Upper lobe of left lung (tissue), 6 donors: ENCODE measurements at regions not wholly inside any gene's neighbourhood (a gene's known extent, or its start where the extent isn't known, plus 50 kb on each side); places are given as distances from the start of the nearest gene placed in this dataset.

ENCODE experiments used
- ATAC-seq, 2 donors: fragments of 200-7000 bp; cut with Tn5 transposase; one replicate each; pipeline ENCODE4 v1.9.1; 2022; ENCODE audit warnings: mild to moderate bottlenecking in 2 of 2, moderate library complexity in 2 of 2; ENCODE audit not compliant: low FRiP score in 2 of 2
- DNase-seq, 2 donors: peaks; one replicate each; pipeline ENCODE4 v3.0.0-alpha.2; 2019 to 2020
- H3K27ac ChIP-seq, 4 donors: fragments of 200-600 bp; sonication (generic); one replicate each; pipeline ENCODE4 v1.5.1; 2016 to 2019
- H3K27me3 ChIP-seq, 4 donors: fragments of 200-600 bp; sonication (generic); one replicate each; pipeline ENCODE4 v1.5.1; 2017 to 2019
- H3K36me3 ChIP-seq, 4 donors: fragments of 200-600 bp; sonication (generic); one replicate each; pipeline ENCODE4 v1.5.1; 2016 to 2019
- H3K4me1 ChIP-seq, 4 donors: fragments of 200-600 bp; sonication (generic); one replicate each; pipeline ENCODE4 v1.5.1; 2018 to 2019
- H3K4me3 ChIP-seq, 4 donors: fragments of 200-600 bp; sonication (generic); one replicate each; pipeline ENCODE4 v1.5.1; 2017 to 2019; ENCODE audit warnings: mild to moderate bottlenecking in 2 of 4, moderate library complexity in 1 of 4
- H3K9me3 ChIP-seq, 4 donors: fragments of 200-600 bp; sonication (generic); one replicate each; pipeline ENCODE4 v1.5.1; 2018 to 2019
- EP300 ChIP-seq, 4 donors: sonication (generic); formaldehyde crosslinking; IDR thresholded peaks; one replicate each; pipeline ENCODE4 v1.5.1; 2017; ENCODE audit warnings: antibody characterized with exemption in 4 of 4, control low read depth in 2 of 4
- POLR2A ChIP-seq, 4 donors: fragments of 450-650 bp; IDR thresholded peaks; one replicate each; pipeline ENCODE4 v1.5.1; 2016 to 2017; ENCODE audit warnings: antibody characterized with exemption in 4 of 4, mild to moderate bottlenecking in 2 of 4
- POLR2AphosphoS5 ChIP-seq, 2 donors: sonication (generic); formaldehyde crosslinking; IDR thresholded peaks; one replicate each; pipeline ENCODE4 v1.5.1; 2017; ENCODE audit warnings: antibody characterized with exemption in 2 of 2
- WGBS, 2 donors: methylation state at CpG; one replicate each; pipeline ENCODE4 v1.1.5; 2017 to 2018; 5-methylcytosine and 5-hydroxymethylcytosine counted together
- TF ChIP-seq, protein P1 (sequence below), 6 experiments: fragments of 450-650 bp in 4 of 6; fragments of 200-600 bp in 2 of 6; sonication (generic) in 2 of 6; IDR thresholded peaks; one replicate each; pipeline ENCODE4 v1.5.1; 2016 to 2019; ENCODE audit warnings: antibody characterized with exemption in 6 of 6
- donor health status: DM: no; HTN: no; CAD: no; lungs with moderate emphysema.
- donor health status: DM: no; HTN: yes; CAD: no; lungs with severe emphysema.

DNA sequence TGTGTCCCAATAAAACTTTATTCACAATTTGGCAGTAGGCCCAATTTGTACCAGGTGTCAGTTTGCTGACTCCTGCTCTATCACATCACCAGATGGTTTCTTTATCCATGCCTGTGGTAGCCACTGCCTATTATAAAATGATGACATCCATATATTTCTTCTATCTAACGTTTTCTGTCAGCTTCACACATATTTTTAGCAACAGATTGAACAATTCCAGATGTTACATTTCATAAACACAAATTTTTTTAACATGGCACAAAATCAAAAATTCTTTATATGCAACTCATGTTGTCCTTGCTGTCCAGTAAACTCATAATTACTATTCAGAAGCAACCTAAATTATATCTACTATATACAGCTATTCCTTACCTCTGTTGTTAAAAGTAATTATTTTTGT, 1371.6 kb downstream of the NSUN3 start:
- H3K27me3 ChIP-seq, result no peaks in the 10 kb centered on the region
- ATAC-seq, result no peak
- DNase-seq, result no peak
- no peaks in the 10 kb centered on the region for H3K9me3 ChIP-seq
- WGBS, 2 donors, result 0 to 18% methylated on average over 1 of the region's 1 CpG
- H3K36me3 ChIP-seq, result no peaks in the 10 kb centered on the region
- no peak overlapping the region for H3K4me3 ChIP-seq
- TF ChIP-seq POLR2A (IDR thresholded peaks at IDR 0.05) (no peak), POLR2AphosphoS5 (IDR thresholded peaks at IDR 0.05) (no peak), EP300 (IDR thresholded peaks at IDR 0.05) (no peak)
- TF ChIP-seq, protein P1, sequence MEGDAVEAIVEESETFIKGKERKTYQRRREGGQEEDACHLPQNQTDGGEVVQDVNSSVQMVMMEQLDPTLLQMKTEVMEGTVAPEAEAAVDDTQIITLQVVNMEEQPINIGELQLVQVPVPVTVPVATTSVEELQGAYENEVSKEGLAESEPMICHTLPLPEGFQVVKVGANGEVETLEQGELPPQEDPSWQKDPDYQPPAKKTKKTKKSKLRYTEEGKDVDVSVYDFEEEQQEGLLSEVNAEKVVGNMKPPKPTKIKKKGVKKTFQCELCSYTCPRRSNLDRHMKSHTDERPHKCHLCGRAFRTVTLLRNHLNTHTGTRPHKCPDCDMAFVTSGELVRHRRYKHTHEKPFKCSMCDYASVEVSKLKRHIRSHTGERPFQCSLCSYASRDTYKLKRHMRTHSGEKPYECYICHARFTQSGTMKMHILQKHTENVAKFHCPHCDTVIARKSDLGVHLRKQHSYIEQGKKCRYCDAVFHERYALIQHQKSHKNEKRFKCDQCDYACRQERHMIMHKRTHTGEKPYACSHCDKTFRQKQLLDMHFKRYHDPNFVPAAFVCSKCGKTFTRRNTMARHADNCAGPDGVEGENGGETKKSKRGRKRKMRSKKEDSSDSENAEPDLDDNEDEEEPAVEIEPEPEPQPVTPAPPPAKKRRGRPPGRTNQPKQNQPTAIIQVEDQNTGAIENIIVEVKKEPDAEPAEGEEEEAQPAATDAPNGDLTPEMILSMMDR (IDR thresholded peaks at IDR 0.05), result no peak
- H3K27ac ChIP-seq, result no peak overlapping the region
- H3K4me1 ChIP-seq, result no peaks in the 10 kb centered on the region

DNA sequence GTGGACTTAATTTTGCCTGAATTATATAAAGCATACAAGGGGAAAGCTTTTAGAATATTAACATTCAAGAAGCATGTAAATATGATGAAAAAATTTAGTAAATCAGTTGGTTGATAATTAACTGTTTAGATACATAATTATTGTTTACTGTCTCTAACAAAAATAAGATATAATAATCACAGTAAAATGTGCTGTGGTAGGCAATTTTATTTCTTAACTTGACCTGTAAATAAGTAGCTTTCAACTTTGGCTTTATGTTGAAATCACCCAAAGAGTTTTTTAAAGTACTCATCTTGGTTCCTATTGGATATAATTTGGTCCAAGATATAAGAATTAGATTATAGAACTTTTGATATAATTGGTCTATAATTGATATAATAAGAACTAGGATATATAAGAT, 1374.5 kb downstream of the NSUN3 start:
- H3K27me3 ChIP-seq, result no peaks in the 10 kb centered on the region
- ATAC-seq (no peak), DNase-seq (no peak)
- TF ChIP-seq EP300 (IDR thresholded peaks at IDR 0.05) (no peak), POLR2A (IDR thresholded peaks at IDR 0.05) (no peak), POLR2AphosphoS5 (IDR thresholded peaks at IDR 0.05) (no peak)
- TF ChIP-seq, protein P1 (IDR thresholded peaks at IDR 0.05), result no peak
- no peak overlapping the region for H3K27ac ChIP-seq
- H3K4me3 ChIP-seq, result no peak overlapping the region
- no peaks in the 10 kb centered on the region for H3K9me3 ChIP-seq
- H3K4me1 ChIP-seq, result no peaks in the 10 kb centered on the region
- no peaks in the 10 kb centered on the region for H3K36me3 ChIP-seq

DNA sequence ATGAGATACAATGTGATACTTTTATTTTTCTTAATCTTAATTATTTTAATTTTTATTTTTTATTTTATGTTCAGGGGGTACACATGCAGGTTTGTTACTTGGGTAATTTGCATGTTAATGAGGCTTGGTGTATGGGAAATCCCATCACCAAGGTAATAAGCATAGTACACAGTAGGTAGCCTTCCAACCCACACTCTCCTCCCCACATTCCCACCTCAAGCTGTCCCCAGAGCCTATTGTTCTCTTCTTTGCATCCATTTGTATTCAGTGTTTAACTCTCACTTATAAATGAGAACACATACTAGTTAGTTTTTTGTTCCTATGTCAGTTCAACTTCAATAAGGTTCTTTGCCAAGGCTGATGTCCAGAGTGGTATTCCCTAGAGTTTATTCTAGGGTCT, 1375.4 kb downstream of the NSUN3 start:
- DNase-seq (no peak), ATAC-seq (no peak)
- Histone ChIP-seq H3K27ac (no peak overlapping the region), H3K4me1 (no peaks in the 10 kb centered on the region), H3K36me3 (no peaks in the 10 kb centered on the region), H3K27me3 (no peaks in the 10 kb centered on the region), H3K9me3 (no peaks in the 10 kb centered on the region), H3K4me3 (no peak overlapping the region)
- TF ChIP-seq POLR2A (IDR thresholded peaks at IDR 0.05), result no peak
- no peak for TF ChIP-seq POLR2AphosphoS5 (IDR thresholded peaks at IDR 0.05)
- TF ChIP-seq EP300 (IDR thresholded peaks at IDR 0.05), result no peak
- TF ChIP-seq, protein P1 (IDR thresholded peaks at IDR 0.05), result no peak

DNA sequence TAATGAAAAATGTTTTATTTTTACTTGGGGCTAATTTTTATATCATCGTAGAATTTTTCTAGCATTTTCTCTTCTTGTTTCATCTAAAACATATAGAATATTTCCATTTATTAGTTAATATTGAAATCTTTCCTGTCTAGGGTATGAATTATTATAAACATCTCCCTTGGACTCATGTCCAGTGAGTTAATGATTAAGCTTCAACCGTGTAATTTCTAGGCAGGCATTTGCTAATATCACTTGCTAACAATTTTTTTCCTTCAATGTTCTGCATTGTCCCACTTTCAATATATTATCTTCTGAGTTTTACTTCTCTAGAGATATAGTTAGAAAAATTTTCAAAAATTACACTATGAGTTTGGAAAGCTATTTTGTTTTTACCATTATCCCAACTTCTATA, 1371.6 kb upstream of the EPHA6 start:
- TF ChIP-seq EP300 (IDR thresholded peaks at IDR 0.05) (no peak), POLR2A (IDR thresholded peaks at IDR 0.05) (no peak), POLR2AphosphoS5 (IDR thresholded peaks at IDR 0.05) (no peak)
- TF ChIP-seq, protein P1 (IDR thresholded peaks at IDR 0.05), result no peak
- Histone ChIP-seq H3K4me3 (no peak overlapping the region), H3K36me3 (no peaks in the 10 kb centered on the region), H3K4me1 (no peaks in the 10 kb centered on the region), H3K27me3 (no peaks in the 10 kb centered on the region), H3K9me3 (no peaks in the 10 kb centered on the region), H3K27ac (no peak overlapping the region)
- 56 to 81% methylated on average over 2 of the region's 2 CpGs for WGBS, 2 donors
- DNase-seq (no peak), ATAC-seq (no peak)

DNA sequence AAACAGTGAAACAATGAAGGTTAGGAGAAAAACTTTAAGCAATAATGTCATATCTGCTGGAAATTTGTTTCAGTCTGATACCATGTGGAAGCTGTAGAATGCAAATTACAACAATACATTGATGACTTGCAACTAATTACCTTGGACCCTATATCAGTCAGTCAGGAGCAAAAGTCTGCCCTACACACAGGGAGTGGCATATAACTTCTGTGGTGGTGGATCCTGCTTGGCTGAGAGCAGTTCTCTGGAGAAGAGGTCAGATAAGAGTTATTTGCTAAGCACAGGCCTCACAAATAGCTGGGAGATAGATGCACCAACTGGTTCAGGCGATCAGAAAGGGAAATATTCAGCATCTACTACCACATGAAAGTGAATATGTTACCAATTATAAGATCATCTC, 1364.6 kb upstream of the EPHA6 start:
- 58 to 86% methylated on average over 1 of the region's 1 CpG for WGBS, 2 donors
- Histone ChIP-seq H3K4me3 (no peak overlapping the region), H3K27me3 (no peaks in the 10 kb centered on the region), H3K27ac (no peak overlapping the region), H3K9me3 (no peaks in the 10 kb centered on the region), H3K4me1 (no peaks in the 10 kb centered on the region), H3K36me3 (no peaks in the 10 kb centered on the region)
- no peak for ATAC-seq
- no peak for DNase-seq
- TF ChIP-seq EP300 (IDR thresholded peaks at IDR 0.05) (no peak), POLR2A (IDR thresholded peaks at IDR 0.05) (no peak), POLR2AphosphoS5 (IDR thresholded peaks at IDR 0.05) (no peak)
- TF ChIP-seq, protein P1 (IDR thresholded peaks at IDR 0.05), result no peak
